GM12875 (cell line): ENCODE measurements at regions not wholly inside any gene's neighbourhood (a gene's known extent, or its start where the extent isn't known, plus 50 kb on each side); places are given as distances from the start of the nearest gene placed in this dataset.

Experiments used
- H3K4me3 ChIP-seq: one replicate; pipeline ENCODE4 v1.5.1; 2011; ENCODE audit warnings: low read depth, low read length, control low read depth
- CTCF ChIP-seq: IDR thresholded peaks from 2 replicates; pipeline ENCODE4 v1.5.1; 2011; ENCODE audit warnings: low read depth, mild to moderate bottlenecking, control low read depth, inconsistent platforms, low read length, moderate library complexity, borderline replicate concordance; ENCODE audit not compliant: insufficient read depth

DNA sequence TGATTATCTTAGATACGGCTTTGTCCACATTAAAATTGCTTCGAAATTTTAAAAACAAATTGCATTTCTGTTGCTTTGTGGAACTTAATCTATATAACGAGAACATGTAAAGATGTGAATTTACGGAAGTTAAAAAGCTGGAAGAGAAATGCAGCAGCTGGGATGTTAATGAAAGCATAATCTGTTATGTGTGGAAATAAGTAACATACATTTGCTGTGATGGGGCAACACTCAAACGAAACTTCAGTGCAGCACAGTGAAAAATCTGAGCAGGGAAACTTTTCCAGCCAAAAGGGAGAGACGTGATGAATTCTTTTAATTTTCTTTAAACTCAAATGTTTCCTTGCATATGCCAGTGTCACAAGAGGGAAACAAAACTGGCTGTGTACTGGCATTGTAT lies 276.7 kb upstream of the LMCD1 start:
- no peak overlapping the region for H3K4me3 ChIP-seq
- TF ChIP-seq CTCF = no peak

GRCh38 chr3:8233938-8234337 lies 267.7 kb upstream of the LMCD1 start:
- no peak overlapping the region for H3K4me3 ChIP-seq
- TF ChIP-seq CTCF = no peak

GRCh38 chr3:8236264-8236663 lies 265.4 kb upstream of the LMCD1 start:
- no peak overlapping the region for H3K4me3 ChIP-seq
- no peak for TF ChIP-seq CTCF

GRCh38 chr3:8237893-8238292 lies 263.7 kb upstream of the LMCD1 start:
- no peak for TF ChIP-seq CTCF
- no peak overlapping the region for H3K4me3 ChIP-seq

DNA sequence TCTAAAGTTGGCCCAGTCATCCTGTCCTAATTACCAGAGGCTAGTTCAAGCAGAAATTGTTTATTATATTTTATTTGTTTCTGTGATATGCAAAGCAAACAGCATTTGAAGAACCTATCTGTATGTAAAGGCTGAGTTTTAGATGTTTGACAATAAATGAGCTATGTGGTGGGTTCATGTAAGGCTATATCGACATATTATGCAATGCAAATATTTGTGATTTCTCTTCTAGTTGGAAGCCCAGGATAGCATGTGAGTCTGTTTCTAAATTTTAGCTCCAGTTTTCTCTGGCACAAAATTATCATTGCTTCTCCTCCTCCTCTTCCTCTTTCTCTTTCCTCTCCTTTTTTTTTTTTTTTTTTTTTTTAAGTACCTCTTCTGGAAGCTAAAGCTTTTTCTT lies 263.2 kb upstream of the LMCD1 start:
- H3K4me3 ChIP-seq = no peak overlapping the region
- no peak for TF ChIP-seq CTCF

GRCh38 chr3:8239095-8239494 lies 262.5 kb upstream of the LMCD1 start:
- no peak for TF ChIP-seq CTCF
- no peak overlapping the region for H3K4me3 ChIP-seq

- TF ChIP-seq CTCF = peak; percentile 81
- H3K4me3 ChIP-seq = no peak overlapping the region
Observed at GRCh38 chr3:8239718-8240695, 261.6 kb upstream of the LMCD1 start.
